GM12864 (cell line): ENCODE measurements at regions not wholly inside any gene's neighbourhood (a gene's known extent, or its start where the extent isn't known, plus 50 kb on each side); places are given as distances from the start of the nearest gene placed in this dataset.

Experiments used
- DNase-seq: peaks from one replicate; pipeline ENCODE4 v3.0.0-alpha.2; 2011; ENCODE audit warnings: low read depth
- H3K4me3 ChIP-seq: 2 replicates; pipeline ENCODE4 v1.5.1; 2011; ENCODE audit warnings: mild to moderate bottlenecking, low read depth, low read length, control low read depth
- TF ChIP-seq, protein P1 (sequence below): IDR thresholded peaks from 2 replicates; pipeline ENCODE4 v1.5.1; 2011; ENCODE audit warnings: low read depth, mild to moderate bottlenecking, moderate library complexity, low read length, control low read depth, inconsistent platforms; ENCODE audit errors: missing control alignments

GRCh38 chr5:63240063-63240755 is 661.6 kb downstream of the LRRC70 start:
- TF ChIP-seq, protein P1, sequence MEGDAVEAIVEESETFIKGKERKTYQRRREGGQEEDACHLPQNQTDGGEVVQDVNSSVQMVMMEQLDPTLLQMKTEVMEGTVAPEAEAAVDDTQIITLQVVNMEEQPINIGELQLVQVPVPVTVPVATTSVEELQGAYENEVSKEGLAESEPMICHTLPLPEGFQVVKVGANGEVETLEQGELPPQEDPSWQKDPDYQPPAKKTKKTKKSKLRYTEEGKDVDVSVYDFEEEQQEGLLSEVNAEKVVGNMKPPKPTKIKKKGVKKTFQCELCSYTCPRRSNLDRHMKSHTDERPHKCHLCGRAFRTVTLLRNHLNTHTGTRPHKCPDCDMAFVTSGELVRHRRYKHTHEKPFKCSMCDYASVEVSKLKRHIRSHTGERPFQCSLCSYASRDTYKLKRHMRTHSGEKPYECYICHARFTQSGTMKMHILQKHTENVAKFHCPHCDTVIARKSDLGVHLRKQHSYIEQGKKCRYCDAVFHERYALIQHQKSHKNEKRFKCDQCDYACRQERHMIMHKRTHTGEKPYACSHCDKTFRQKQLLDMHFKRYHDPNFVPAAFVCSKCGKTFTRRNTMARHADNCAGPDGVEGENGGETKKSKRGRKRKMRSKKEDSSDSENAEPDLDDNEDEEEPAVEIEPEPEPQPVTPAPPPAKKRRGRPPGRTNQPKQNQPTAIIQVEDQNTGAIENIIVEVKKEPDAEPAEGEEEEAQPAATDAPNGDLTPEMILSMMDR: no peak

GRCh38 chr5:63233911-63234310 is 655.3 kb downstream of the LRRC70 start:
- DNase-seq: no peak
- TF ChIP-seq, protein P1: no peak
- H3K4me3 ChIP-seq: no peak overlapping the region

More at GRCh38 chr5:63240063-63240755, 661.6 kb downstream of the LRRC70 start:
- DNase-seq: no peak
- H3K4me3 ChIP-seq: no peak overlapping the region

GRCh38 chr5:63233361-63233760 is 654.7 kb downstream of the LRRC70 start:
- no peak overlapping the region for H3K4me3 ChIP-seq
- DNase-seq: no peak
- TF ChIP-seq, protein P1: no peak

DNA sequence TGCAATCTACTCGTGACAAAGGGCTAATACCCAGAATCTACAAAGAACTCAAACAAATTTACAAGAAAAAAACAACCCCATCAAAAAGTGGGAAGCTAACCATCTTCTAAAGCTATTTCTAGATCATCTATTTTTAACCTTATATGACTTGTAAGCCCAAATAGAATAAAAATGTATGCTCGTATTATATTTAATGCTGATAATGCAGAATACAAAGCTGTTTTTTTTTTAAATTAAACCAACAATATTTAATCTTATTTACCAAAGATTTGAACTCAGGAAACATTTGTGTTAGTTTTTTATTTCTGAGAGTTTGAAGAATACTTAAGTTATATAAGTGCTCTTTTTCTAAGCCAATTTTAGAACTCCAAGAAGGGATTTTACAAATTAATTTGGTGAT is 652.1 kb downstream of the LRRC70 start:
- TF ChIP-seq, protein P1: no peak
- no peak overlapping the region for H3K4me3 ChIP-seq

GRCh38 chr5:63228154-63228553 is 649.5 kb downstream of the LRRC70 start:
- TF ChIP-seq, protein P1: no peak
- no peak overlapping the region for H3K4me3 ChIP-seq
- no peak for DNase-seq

More for the DNA sequence above, 652.1 kb downstream of the LRRC70 start:
- DNase-seq: no peak

- no peak overlapping the region for H3K4me3 ChIP-seq
- no peak for DNase-seq
- TF ChIP-seq, protein P1: no peak
Observed at GRCh38 chr5:63220244-63220643, 641.6 kb downstream of the LRRC70 start.

DNA sequence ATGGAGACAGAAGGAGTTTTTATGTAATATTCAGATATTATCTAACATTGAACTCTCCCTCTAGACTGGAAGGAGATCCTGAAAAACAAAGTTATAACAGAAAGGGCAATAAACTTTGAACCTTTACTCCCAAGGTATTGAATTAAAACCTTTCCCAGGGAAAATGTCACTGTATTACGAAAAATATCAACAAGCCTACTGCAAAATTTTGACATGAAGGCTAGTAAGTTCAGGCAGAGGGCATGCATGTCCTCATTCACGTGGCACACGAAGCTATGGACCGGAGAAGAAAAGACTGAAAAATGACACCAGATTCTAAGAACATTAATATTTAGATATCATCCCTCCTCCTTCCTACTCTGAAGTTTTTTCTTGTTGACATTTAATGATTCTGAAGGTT is 638.8 kb downstream of the LRRC70 start:
- no peak for DNase-seq
- no peak overlapping the region for H3K4me3 ChIP-seq
- TF ChIP-seq, protein P1: no peak
